ENCODE measurements at regions not wholly inside any gene's neighbourhood (a gene's known extent, or its start where the extent isn't known, plus 50 kb on each side); places are given as distances from the start of the nearest gene placed in this dataset.

GRCh38 chr6:91487696-91488392 lies 901.0 kb upstream of the MAP3K7 start:
- H3K4me1 ChIP-seq (ENCODE audit: insufficient read depth, low read length): peaks cover 4% of the 10 kb centered on the region; the same call in 1 of the 2 replicates
- no peak overlapping the region for H3K27ac ChIP-seq (ENCODE audit: low read length)
- H3K27me3 ChIP-seq (ENCODE audit: insufficient read depth, low read length): no peaks in the 10 kb centered on the region
- H3K4me3 ChIP-seq (ENCODE audit: low read length): no peak overlapping the region
- no peaks in the 10 kb centered on the region for H3K36me3 ChIP-seq (ENCODE audit: insufficient read depth, low read depth, low read length)
- H3K9me3 ChIP-seq (ENCODE audit: insufficient read depth, low read depth, low read length): no peaks in the 10 kb centered on the region
- no peak overlapping the region for H3K9ac ChIP-seq (ENCODE audit: low read depth, low read length)

GRCh38 chr6:91486200-91486599 lies 899.3 kb upstream of the MAP3K7 start:
- peaks cover 4% of the 10 kb centered on the region; the same call in 1 of the 2 replicates for H3K4me1 ChIP-seq (ENCODE audit: insufficient read depth, low read length)
- no peaks in the 10 kb centered on the region for H3K9me3 ChIP-seq (ENCODE audit: insufficient read depth, low read depth, low read length)
- H3K36me3 ChIP-seq (ENCODE audit: insufficient read depth, low read depth, low read length): no peaks in the 10 kb centered on the region
- H3K27me3 ChIP-seq (ENCODE audit: insufficient read depth, low read length): no peaks in the 10 kb centered on the region
- no peak overlapping the region for H3K9ac ChIP-seq (ENCODE audit: low read depth, low read length)
- H3K4me3 ChIP-seq (ENCODE audit: low read length): no peak overlapping the region
- H3K27ac ChIP-seq (ENCODE audit: low read length): no peak overlapping the region

DNA sequence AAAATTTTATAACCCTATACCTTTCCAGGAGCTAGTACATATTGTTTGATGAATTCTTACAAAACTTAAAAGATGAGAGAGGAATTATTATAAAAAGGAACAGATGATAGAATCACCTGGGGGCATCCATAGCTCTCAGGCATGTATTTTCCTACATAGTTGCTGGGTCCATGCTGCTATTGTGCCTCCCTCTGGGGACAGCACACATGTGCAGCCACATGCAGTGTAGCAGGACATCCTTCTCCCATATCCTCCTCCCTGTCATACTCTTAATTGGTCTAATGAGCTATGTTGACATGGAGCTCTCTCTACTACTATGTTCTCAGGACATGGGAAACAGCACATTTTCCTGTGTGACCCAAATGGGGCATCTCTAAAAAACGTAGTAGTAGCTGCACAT lies 898.2 kb upstream of the MAP3K7 start:
- Histone ChIP-seq H3K36me3 (ENCODE audit: insufficient read depth, low read depth, low read length) (no peaks in the 10 kb centered on the region), H3K4me1 (ENCODE audit: insufficient read depth, low read length) (peaks cover 4% of the 10 kb centered on the region; the same call in 1 of the 2 replicates), H3K27me3 (ENCODE audit: insufficient read depth, low read length) (no peaks in the 10 kb centered on the region), H3K27ac (ENCODE audit: low read length) (no peak overlapping the region), H3K9ac (ENCODE audit: low read depth, low read length) (no peak overlapping the region), H3K9me3 (ENCODE audit: insufficient read depth, low read depth, low read length) (no peaks in the 10 kb centered on the region), H3K4me3 (ENCODE audit: low read length) (no peak overlapping the region)

DNA sequence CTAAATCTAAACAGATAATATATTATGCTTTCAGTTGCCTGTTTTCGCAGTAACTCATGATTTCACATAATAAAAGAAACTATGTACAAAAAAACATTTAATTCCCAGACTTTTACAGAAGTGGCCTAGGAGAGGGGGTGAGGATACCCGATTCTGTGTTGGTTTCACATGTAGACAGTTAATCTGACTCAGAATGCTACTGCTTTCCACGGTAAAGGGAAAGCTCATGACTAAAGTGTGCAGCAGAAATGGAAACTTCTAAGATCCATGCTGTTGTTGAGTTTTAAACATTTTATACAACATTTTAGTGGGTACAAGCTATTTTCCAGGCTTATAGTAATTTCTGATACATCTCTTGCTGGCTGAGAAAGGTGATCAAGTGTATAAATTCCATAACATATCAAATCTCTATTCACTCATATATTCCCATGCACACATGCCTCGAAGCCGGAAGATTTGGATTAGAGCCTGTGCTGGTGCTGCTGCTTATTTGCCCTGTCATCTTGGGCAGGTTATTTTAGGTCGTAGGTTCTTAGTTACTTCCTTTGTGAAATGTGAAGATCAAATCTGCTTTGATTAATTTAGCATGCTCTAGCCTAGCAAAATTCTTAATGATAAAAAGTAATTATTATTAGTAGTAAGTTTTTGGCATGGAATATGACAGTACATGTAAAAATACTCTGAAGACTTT lies 896.7 kb upstream of the MAP3K7 start:
- H3K36me3 ChIP-seq (ENCODE audit: insufficient read depth, low read depth, low read length): no peaks in the 10 kb centered on the region
- H3K9ac ChIP-seq (ENCODE audit: low read depth, low read length): no peak overlapping the region
- H3K27me3 ChIP-seq (ENCODE audit: insufficient read depth, low read length): no peaks in the 10 kb centered on the region
- H3K4me1 ChIP-seq (ENCODE audit: insufficient read depth, low read length): peaks cover 4% of the 10 kb centered on the region; the same call in 1 of the 2 replicates
- H3K27ac ChIP-seq (ENCODE audit: low read length): no peak overlapping the region
- H3K9me3 ChIP-seq (ENCODE audit: insufficient read depth, low read depth, low read length): no peaks in the 10 kb centered on the region
- no peak overlapping the region for H3K4me3 ChIP-seq (ENCODE audit: low read length)

- Histone ChIP-seq H3K4me1 (ENCODE audit: insufficient read depth, low read length) (no peaks in the 10 kb centered on the region), H3K9ac (ENCODE audit: low read depth, low read length) (no peak overlapping the region), H3K27ac (ENCODE audit: low read length) (no peak overlapping the region), H3K4me3 (ENCODE audit: low read length) (no peak overlapping the region), H3K36me3 (ENCODE audit: insufficient read depth, low read depth, low read length) (no peaks in the 10 kb centered on the region), H3K9me3 (ENCODE audit: insufficient read depth, low read depth, low read length) (no peaks in the 10 kb centered on the region), H3K27me3 (ENCODE audit: insufficient read depth, low read length) (no peaks in the 10 kb centered on the region)
Observed at GRCh38 chr6:91482498-91482897, 895.6 kb upstream of the MAP3K7 start.

DNA sequence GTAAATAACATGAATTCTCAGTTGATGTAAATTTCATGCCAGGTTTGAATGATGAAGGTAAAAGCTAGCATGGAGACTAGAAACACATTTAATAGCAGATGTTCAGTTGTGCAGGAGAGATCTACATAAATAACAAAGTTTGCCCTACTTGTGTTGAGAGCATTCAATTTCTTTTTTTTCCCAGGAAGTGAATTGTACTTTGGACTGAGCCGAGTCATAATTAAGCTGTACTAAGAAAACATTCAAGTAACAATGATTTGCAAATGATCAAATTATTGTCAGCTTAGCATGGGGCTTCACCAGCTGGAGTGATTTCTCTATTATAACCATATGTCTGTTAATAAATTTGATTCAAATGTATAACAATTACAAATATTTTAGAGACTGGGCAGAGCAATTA lies 893.5 kb upstream of the MAP3K7 start:
- H3K36me3 ChIP-seq (ENCODE audit: insufficient read depth, low read depth, low read length): no peaks in the 10 kb centered on the region
- no peaks in the 10 kb centered on the region for H3K4me1 ChIP-seq (ENCODE audit: insufficient read depth, low read length)
- H3K4me3 ChIP-seq (ENCODE audit: low read length): no peak overlapping the region
- no peak overlapping the region for H3K27ac ChIP-seq (ENCODE audit: low read length)
- no peaks in the 10 kb centered on the region for H3K27me3 ChIP-seq (ENCODE audit: insufficient read depth, low read length)
- no peaks in the 10 kb centered on the region for H3K9me3 ChIP-seq (ENCODE audit: insufficient read depth, low read depth, low read length)
- H3K9ac ChIP-seq (ENCODE audit: low read depth, low read length): no peak overlapping the region

GRCh38 chr6:91477688-91478087 lies 890.8 kb upstream of the MAP3K7 start:
- Histone ChIP-seq H3K9me3 (ENCODE audit: insufficient read depth, low read depth, low read length) (no peaks in the 10 kb centered on the region), H3K4me3 (ENCODE audit: low read length) (no peak overlapping the region), H3K27me3 (ENCODE audit: insufficient read depth, low read length) (no peaks in the 10 kb centered on the region), H3K36me3 (ENCODE audit: insufficient read depth, low read depth, low read length) (no peaks in the 10 kb centered on the region), H3K9ac (ENCODE audit: low read depth, low read length) (no peak overlapping the region), H3K27ac (ENCODE audit: low read length) (no peak overlapping the region), H3K4me1 (ENCODE audit: insufficient read depth, low read length) (no peaks in the 10 kb centered on the region)

DNA sequence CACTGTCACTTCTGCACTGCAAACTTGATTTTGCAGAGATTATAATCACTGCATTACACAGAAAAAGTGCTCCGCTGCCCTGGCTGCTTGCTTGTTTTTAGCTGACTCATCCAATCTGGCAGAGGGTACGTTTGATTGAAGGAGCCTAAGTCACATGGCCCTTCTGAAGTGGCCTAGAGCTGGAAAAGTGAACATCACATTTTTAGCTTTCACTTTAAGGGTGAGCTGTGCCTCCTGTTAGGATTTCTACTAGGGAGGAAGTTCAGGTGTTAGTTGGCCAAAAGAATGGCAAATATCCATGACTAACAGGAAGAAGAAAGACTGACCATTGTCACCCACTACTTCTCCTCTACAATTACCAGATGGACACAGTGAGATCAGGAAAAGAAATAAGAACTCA lies 889.1 kb upstream of the MAP3K7 start:
- H3K4me3 ChIP-seq (ENCODE audit: low read length): no peak overlapping the region
- H3K9ac ChIP-seq (ENCODE audit: low read depth, low read length): no peak overlapping the region
- no peaks in the 10 kb centered on the region for H3K27me3 ChIP-seq (ENCODE audit: insufficient read depth, low read length)
- no peaks in the 10 kb centered on the region for H3K36me3 ChIP-seq (ENCODE audit: insufficient read depth, low read depth, low read length)
- no peaks in the 10 kb centered on the region for H3K4me1 ChIP-seq (ENCODE audit: insufficient read depth, low read length)
- H3K27ac ChIP-seq (ENCODE audit: low read length): no peak overlapping the region
- H3K9me3 ChIP-seq (ENCODE audit: insufficient read depth, low read depth, low read length): no peaks in the 10 kb centered on the region

GRCh38 chr6:91465393-91465792 lies 878.5 kb upstream of the MAP3K7 start:
- H3K4me3 ChIP-seq (ENCODE audit: low read length): no peak overlapping the region
- H3K27me3 ChIP-seq (ENCODE audit: insufficient read depth, low read length): no peaks in the 10 kb centered on the region
- no peak overlapping the region for H3K9ac ChIP-seq (ENCODE audit: low read depth, low read length)
- H3K9me3 ChIP-seq (ENCODE audit: insufficient read depth, low read depth, low read length): no peaks in the 10 kb centered on the region
- no peaks in the 10 kb centered on the region for H3K4me1 ChIP-seq (ENCODE audit: insufficient read depth, low read length)
- no peaks in the 10 kb centered on the region for H3K36me3 ChIP-seq (ENCODE audit: insufficient read depth, low read depth, low read length)
- H3K27ac ChIP-seq (ENCODE audit: low read length): no peak overlapping the region

- Histone ChIP-seq H3K9me3 (ENCODE audit: insufficient read depth, low read depth, low read length) (no peaks in the 10 kb centered on the region), H3K4me3 (ENCODE audit: low read length) (no peak overlapping the region), H3K36me3 (ENCODE audit: insufficient read depth, low read depth, low read length) (no peaks in the 10 kb centered on the region), H3K27ac (ENCODE audit: low read length) (no peak overlapping the region), H3K9ac (ENCODE audit: low read depth, low read length) (no peak overlapping the region), H3K4me1 (ENCODE audit: insufficient read depth, low read length) (no peaks in the 10 kb centered on the region), H3K27me3 (ENCODE audit: insufficient read depth, low read length) (no peaks in the 10 kb centered on the region)
Observed at GRCh38 chr6:91464718-91465117, 877.8 kb upstream of the MAP3K7 start.

- no peak overlapping the region for H3K27ac ChIP-seq (ENCODE audit: low read length)
Observed at GRCh38 chr6:91464201-91464600, 877.3 kb upstream of the MAP3K7 start.

DNA sequence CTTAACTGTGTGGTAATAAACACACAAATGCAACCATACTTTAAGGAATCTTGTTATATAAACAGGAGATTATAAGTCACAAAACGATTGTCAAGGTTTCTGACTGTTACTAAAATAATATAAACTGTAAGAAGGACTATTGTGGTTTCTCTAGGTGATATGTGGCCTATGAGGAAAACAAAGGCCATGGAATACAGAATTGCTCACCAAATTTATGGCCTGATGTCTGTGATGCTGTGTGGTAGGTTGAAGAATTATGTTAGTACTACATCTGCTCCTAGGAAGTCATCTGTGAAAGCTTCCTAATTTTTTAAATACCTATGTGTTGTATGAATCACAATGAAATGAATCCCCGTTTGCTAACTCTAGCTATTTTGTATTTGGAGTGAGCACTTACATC lies 875.4 kb upstream of the MAP3K7 start:
- no peaks in the 10 kb centered on the region for H3K27me3 ChIP-seq (ENCODE audit: insufficient read depth, low read length)
- no peaks in the 10 kb centered on the region for H3K4me1 ChIP-seq (ENCODE audit: insufficient read depth, low read length)

More at GRCh38 chr6:91464201-91464600, 877.3 kb upstream of the MAP3K7 start:
- Histone ChIP-seq H3K4me3 (ENCODE audit: low read length) (no peak overlapping the region), H3K27me3 (ENCODE audit: insufficient read depth, low read length) (no peaks in the 10 kb centered on the region), H3K9me3 (ENCODE audit: insufficient read depth, low read depth, low read length) (no peaks in the 10 kb centered on the region), H3K36me3 (ENCODE audit: insufficient read depth, low read depth, low read length) (no peaks in the 10 kb centered on the region), H3K4me1 (ENCODE audit: insufficient read depth, low read length) (no peaks in the 10 kb centered on the region), H3K9ac (ENCODE audit: low read depth, low read length) (no peak overlapping the region)

More for the DNA sequence above, 875.4 kb upstream of the MAP3K7 start:
- H3K9ac ChIP-seq (ENCODE audit: low read depth, low read length): no peak overlapping the region
- H3K9me3 ChIP-seq (ENCODE audit: insufficient read depth, low read depth, low read length): no peaks in the 10 kb centered on the region
- no peaks in the 10 kb centered on the region for H3K36me3 ChIP-seq (ENCODE audit: insufficient read depth, low read depth, low read length)
- H3K27ac ChIP-seq (ENCODE audit: low read length): no peak overlapping the region
- H3K4me3 ChIP-seq (ENCODE audit: low read length): no peak overlapping the region
